Left hindlimb (tissue), 1 donor: ENCODE measurements at regions not wholly inside any gene's neighbourhood (a gene's known extent, or its start where the extent isn't known, plus 50 kb on each side); places are given as distances from the start of the nearest gene placed in this dataset.
"Not testable (repeated sequence)": the region's sequence is repeated elsewhere in the genome, so short reads cannot be mapped to it uniquely, and the experiment has no call there.

Source experiments
- DNase-seq: peaks from one replicate; pipeline ENCODE4 v3.0.0-alpha.2; 2018

- DNase-seq: not testable (repeated sequence)
Observed at GRCh38 chr5:102047073-102047472, 249.0 kb downstream of the SLCO4C1 start.

- no peak for DNase-seq
Observed at GRCh38 chr5:102040326-102040725, 255.8 kb downstream of the SLCO4C1 start.

GRCh38 chr5:102036927-102037326 lies 259.2 kb downstream of the SLCO4C1 start:
- no peak for DNase-seq

GRCh38 chr5:102031711-102032110 lies 264.4 kb downstream of the SLCO4C1 start:
- DNase-seq: no peak

- no peak for DNase-seq
Observed at GRCh38 chr5:102018690-102019089, 277.4 kb downstream of the SLCO4C1 start.

GRCh38 chr5:102018279-102018678 lies 277.8 kb downstream of the SLCO4C1 start:
- DNase-seq: no peak

- no peak for DNase-seq
Observed at GRCh38 chr5:102014371-102014770, 281.7 kb downstream of the SLCO4C1 start.

- no peak for DNase-seq
Observed at GRCh38 chr5:102010644-102011043, 285.4 kb downstream of the SLCO4C1 start.

- no peak for DNase-seq
Observed at GRCh38 chr5:101997235-101997634, 298.8 kb downstream of the SLCO4C1 start.

GRCh38 chr5:101995585-101995984 lies 300.5 kb downstream of the SLCO4C1 start:
- no peak for DNase-seq

GRCh38 chr5:101991486-101991885 lies 304.6 kb downstream of the SLCO4C1 start:
- DNase-seq: no peak

GRCh38 chr5:101989659-101990058 lies 306.4 kb downstream of the SLCO4C1 start:
- DNase-seq: no peak

- no peak for DNase-seq
Observed at GRCh38 chr5:101977729-101978345, 318.2 kb downstream of the SLCO4C1 start.

- no peak for DNase-seq
Observed at GRCh38 chr5:101976933-101977332, 319.2 kb downstream of the SLCO4C1 start.

- no peak for DNase-seq
Observed at GRCh38 chr5:101969742-101970141, 326.3 kb downstream of the SLCO4C1 start.

- DNase-seq: no peak
Observed at GRCh38 chr5:101966476-101966875, 329.6 kb downstream of the SLCO4C1 start.

- no peak for DNase-seq
Observed at GRCh38 chr5:101955891-101956290, 340.2 kb downstream of the SLCO4C1 start.

GRCh38 chr5:101950019-101950418 lies 346.1 kb downstream of the SLCO4C1 start:
- DNase-seq: no peak

- DNase-seq: no peak
Observed at GRCh38 chr5:101948615-101949014, 347.5 kb downstream of the SLCO4C1 start.

- no peak for DNase-seq
Observed at GRCh38 chr5:101943784-101944183, 352.3 kb downstream of the SLCO4C1 start.

GRCh38 chr5:101942321-101942882 lies 353.7 kb downstream of the SLCO4C1 start:
- no peak for DNase-seq

- no peak for DNase-seq
Observed at GRCh38 chr5:101937041-101937440, 359.0 kb downstream of the SLCO4C1 start.

- DNase-seq: no peak
Observed at GRCh38 chr5:101935086-101935485, 361.0 kb downstream of the SLCO4C1 start.

GRCh38 chr5:101932599-101932998 lies 363.5 kb downstream of the SLCO4C1 start:
- DNase-seq: no peak

- DNase-seq: no peak
Observed at GRCh38 chr5:101929628-101930027, 366.5 kb downstream of the SLCO4C1 start.
